ENCODE measurements at regions not wholly inside any gene's neighbourhood (a gene's known extent, or its start where the extent isn't known, plus 50 kb on each side); places are given as distances from the start of the nearest gene placed in this dataset.

DNA sequence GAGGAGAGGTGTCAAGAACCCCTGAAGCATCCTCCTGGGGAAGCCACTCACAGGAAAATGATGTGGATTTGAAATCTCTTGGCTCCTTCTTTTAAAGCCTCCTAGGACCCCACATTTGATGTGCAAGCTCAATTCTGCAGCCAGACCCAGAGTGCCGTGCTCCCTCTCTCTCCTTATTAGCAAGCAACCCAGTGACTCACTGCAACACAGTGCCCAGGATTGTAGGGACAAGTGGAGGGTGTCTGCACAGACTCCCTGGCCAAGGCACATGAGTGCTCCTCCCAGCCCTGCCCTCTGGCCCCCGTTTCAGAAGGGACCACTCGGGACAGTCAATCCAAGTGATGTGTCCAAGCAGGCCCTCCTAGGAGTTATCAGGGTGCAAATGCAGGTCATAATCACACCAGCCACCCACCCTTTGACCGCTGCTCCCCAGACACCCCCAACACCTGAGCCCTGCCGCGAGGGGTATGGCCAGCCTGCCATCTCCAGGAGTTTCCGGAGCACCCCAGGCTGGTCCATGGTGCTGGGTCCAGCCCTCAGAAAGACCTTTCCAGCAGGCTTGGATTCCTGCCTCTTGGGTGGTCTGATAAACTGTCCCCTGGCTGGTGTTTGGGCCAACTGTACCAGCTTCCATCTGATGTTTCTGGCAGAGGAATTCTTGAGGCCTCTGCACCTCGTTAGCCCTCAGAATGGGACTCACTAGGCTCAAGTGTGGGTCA is 54.5 kb upstream of the CXCL12 start:
- TF ChIP-seq, protein P1, sequence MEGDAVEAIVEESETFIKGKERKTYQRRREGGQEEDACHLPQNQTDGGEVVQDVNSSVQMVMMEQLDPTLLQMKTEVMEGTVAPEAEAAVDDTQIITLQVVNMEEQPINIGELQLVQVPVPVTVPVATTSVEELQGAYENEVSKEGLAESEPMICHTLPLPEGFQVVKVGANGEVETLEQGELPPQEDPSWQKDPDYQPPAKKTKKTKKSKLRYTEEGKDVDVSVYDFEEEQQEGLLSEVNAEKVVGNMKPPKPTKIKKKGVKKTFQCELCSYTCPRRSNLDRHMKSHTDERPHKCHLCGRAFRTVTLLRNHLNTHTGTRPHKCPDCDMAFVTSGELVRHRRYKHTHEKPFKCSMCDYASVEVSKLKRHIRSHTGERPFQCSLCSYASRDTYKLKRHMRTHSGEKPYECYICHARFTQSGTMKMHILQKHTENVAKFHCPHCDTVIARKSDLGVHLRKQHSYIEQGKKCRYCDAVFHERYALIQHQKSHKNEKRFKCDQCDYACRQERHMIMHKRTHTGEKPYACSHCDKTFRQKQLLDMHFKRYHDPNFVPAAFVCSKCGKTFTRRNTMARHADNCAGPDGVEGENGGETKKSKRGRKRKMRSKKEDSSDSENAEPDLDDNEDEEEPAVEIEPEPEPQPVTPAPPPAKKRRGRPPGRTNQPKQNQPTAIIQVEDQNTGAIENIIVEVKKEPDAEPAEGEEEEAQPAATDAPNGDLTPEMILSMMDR (conservative IDR thresholded peaks at IDR 0.05 in 1 of 2, IDR thresholded peaks at IDR 0.05 in 1 of 2; ENCODE audit: low read depth in 1 of 2, low read length in 2 of 2) = no peak
- no peak for TF ChIP-seq EZH2 (IDR thresholded peaks at IDR 0.05; ENCODE audit: low read length, missing control alignments)
- Histone ChIP-seq H3K36me3 (ENCODE audit: control insufficient read depth, insufficient read depth, low read length) (no peaks in the 10 kb centered on the region), H3K27ac (ENCODE audit: insufficient read depth, low read length) (no peak overlapping the region), H2AFZ (ENCODE audit: low read length) (no peak overlapping the region), H3K4me1 (ENCODE audit: control insufficient read depth, extremely low read depth, insufficient read depth, low read length) (no peaks in the 10 kb centered on the region), H3K79me2 (ENCODE audit: control insufficient read depth, insufficient read depth, low read length) (no peaks in the 10 kb centered on the region), H4K20me1 (ENCODE audit: control insufficient read depth, extremely low read depth, insufficient read depth, low read length) (no peaks in the 10 kb centered on the region), H3K4me2 (ENCODE audit: extremely low read depth, insufficient read depth, low read length) (no peak overlapping the region), H3K9me3 (ENCODE audit: control insufficient read depth, insufficient read depth, low read depth, low read length) (no peaks in the 10 kb centered on the region), H3K9ac (ENCODE audit: insufficient read depth, low read length) (no peak overlapping the region), H3K4me3 (replicated peaks in 1 of 4; ENCODE audit: control extremely low read depth in 1 of 4, insufficient read depth in 1 of 4, low read depth in 3 of 4, low read length in 4 of 4) (no peak overlapping the region), H3K27me3 (ENCODE audit: control insufficient read depth, insufficient read depth, low read length) (peaks cover 3% of the 10 kb centered on the region)
- no peak for DNase-seq (ENCODE audit: low read depth in 2 of 2)

DNA sequence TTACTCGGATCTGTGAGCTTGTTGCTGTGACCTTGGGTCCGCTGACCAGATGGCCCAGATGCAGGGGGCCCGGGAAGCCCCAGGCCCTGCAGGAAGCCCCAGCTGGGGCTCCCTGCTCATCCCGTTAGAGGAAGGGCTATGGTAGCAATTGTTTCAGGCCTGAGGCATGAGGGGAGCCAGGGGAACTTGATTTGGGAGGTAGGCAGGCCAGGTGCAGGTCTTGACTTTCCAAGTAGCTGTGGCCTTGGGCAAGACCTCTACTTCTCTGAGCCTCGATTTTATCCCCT is 55.0 kb upstream of the CXCL12 start:
- peaks cover 3% of the 10 kb centered on the region for H3K27me3 ChIP-seq (ENCODE audit: control insufficient read depth, insufficient read depth, low read length)
- no peaks in the 10 kb centered on the region for H3K79me2 ChIP-seq (ENCODE audit: control insufficient read depth, insufficient read depth, low read length)
- no peak overlapping the region for H3K9ac ChIP-seq (ENCODE audit: insufficient read depth, low read length)
- no peaks in the 10 kb centered on the region for H3K9me3 ChIP-seq (ENCODE audit: control insufficient read depth, insufficient read depth, low read depth, low read length)
- H3K27ac ChIP-seq (ENCODE audit: insufficient read depth, low read length) = no peak overlapping the region
- no peak overlapping the region for H3K4me2 ChIP-seq (ENCODE audit: extremely low read depth, insufficient read depth, low read length)
- H3K4me1 ChIP-seq (ENCODE audit: control insufficient read depth, extremely low read depth, insufficient read depth, low read length) = no peaks in the 10 kb centered on the region
- TF ChIP-seq EZH2 (IDR thresholded peaks at IDR 0.05; ENCODE audit: low read length, missing control alignments) = no peak
- TF ChIP-seq, protein P1 (conservative IDR thresholded peaks at IDR 0.05 in 1 of 2, IDR thresholded peaks at IDR 0.05 in 1 of 2; ENCODE audit: low read depth in 1 of 2, low read length in 2 of 2) = no peak
- H3K36me3 ChIP-seq (ENCODE audit: control insufficient read depth, insufficient read depth, low read length) = no peaks in the 10 kb centered on the region
- no peaks in the 10 kb centered on the region for H4K20me1 ChIP-seq (ENCODE audit: control insufficient read depth, extremely low read depth, insufficient read depth, low read length)
- no peak overlapping the region for H3K4me3 ChIP-seq (replicated peaks in 1 of 4; ENCODE audit: control extremely low read depth in 1 of 4, insufficient read depth in 1 of 4, low read depth in 3 of 4, low read length in 4 of 4)
- no peak for DNase-seq (ENCODE audit: low read depth in 2 of 2)
- H2AFZ ChIP-seq (ENCODE audit: low read length) = no peak overlapping the region

DNA sequence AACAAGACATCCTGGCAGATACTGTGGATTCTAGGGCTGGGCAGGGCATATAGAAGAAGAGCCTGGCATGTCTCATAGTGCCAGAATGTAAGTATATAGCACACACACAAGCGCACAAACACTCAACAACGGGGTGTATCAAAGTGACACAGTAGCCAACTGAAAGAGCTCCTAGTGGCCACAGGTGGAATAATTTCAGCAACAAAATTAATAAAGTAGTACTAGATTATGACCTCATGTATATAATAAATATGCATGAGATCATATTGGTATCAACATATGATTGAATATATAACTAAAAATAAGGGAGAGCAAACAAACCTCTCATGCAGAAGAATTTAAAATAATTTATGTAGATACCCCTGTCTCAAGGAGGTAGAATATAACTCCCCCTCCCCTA is 72.4 kb upstream of the CXCL12 start:
- H3K27ac ChIP-seq (ENCODE audit: insufficient read depth, low read length) = no peak overlapping the region
- TF ChIP-seq, protein P1 (conservative IDR thresholded peaks at IDR 0.05 in 1 of 2, IDR thresholded peaks at IDR 0.05 in 1 of 2; ENCODE audit: low read depth in 1 of 2, low read length in 2 of 2) = peak in 1 of 2 donors; percentile 9
- TF ChIP-seq EZH2 (IDR thresholded peaks at IDR 0.05; ENCODE audit: low read length, missing control alignments) = no peak
- H4K20me1 ChIP-seq (ENCODE audit: control insufficient read depth, extremely low read depth, insufficient read depth, low read length) = no peaks in the 10 kb centered on the region
- no peaks in the 10 kb centered on the region for H3K9me3 ChIP-seq (ENCODE audit: control insufficient read depth, insufficient read depth, low read depth, low read length)
- no peak overlapping the region for H2AFZ ChIP-seq (ENCODE audit: low read length)
- no peaks in the 10 kb centered on the region for H3K36me3 ChIP-seq (ENCODE audit: control insufficient read depth, insufficient read depth, low read length)
- no peaks in the 10 kb centered on the region for H3K4me1 ChIP-seq (ENCODE audit: control insufficient read depth, extremely low read depth, insufficient read depth, low read length)
- H3K27me3 ChIP-seq (ENCODE audit: control insufficient read depth, insufficient read depth, low read length) = peaks cover 3% of the 10 kb centered on the region
- H3K4me2 ChIP-seq (ENCODE audit: extremely low read depth, insufficient read depth, low read length) = no peak overlapping the region
- H3K9ac ChIP-seq (ENCODE audit: insufficient read depth, low read length) = no peak overlapping the region
- H3K79me2 ChIP-seq (ENCODE audit: control insufficient read depth, insufficient read depth, low read length) = no peaks in the 10 kb centered on the region
- no peak overlapping the region for H3K4me3 ChIP-seq (replicated peaks in 1 of 4; ENCODE audit: control extremely low read depth in 1 of 4, insufficient read depth in 1 of 4, low read depth in 3 of 4, low read length in 4 of 4)
- no peak for DNase-seq (ENCODE audit: low read depth in 2 of 2)
